HepG2 (cell line): ENCODE measurements at regions not wholly inside any gene's neighbourhood (a gene's known extent, or its start where the extent isn't known, plus 50 kb on each side); places are given as distances from the start of the nearest gene placed in this dataset.
A peak's percentile ranks its signal among the peaks of the same experiment; 100 is the strongest.

Source experiments
- ATF1 ChIP-seq: IDR thresholded peaks from 2 replicates; pipeline ENCODE4 v1.6.1; 2016; ENCODE audit warnings: mild to moderate bottlenecking, control low read depth
- CCDC6 ChIP-seq: sonication (generic); formaldehyde crosslinking; IDR thresholded peaks from 2 replicates; pipeline ENCODE4 v1.8.1; 2022; ENCODE audit warnings: mild to moderate bottlenecking, missing genetic modification reagents, moderate library complexity
- EP300 ChIP-seq, 3 experiments: sonication (generic) in 1 of 3; formaldehyde crosslinking in 1 of 3; IDR thresholded peaks; 2 replicates each; pipeline versions ENCODE4 v1.5.1 to v1.6.1; 2011 to 2020; ENCODE audit warnings: low read depth in 2 of 3, low read length in 2 of 3, borderline replicate concordance in 1 of 3, improper control_type of control experiment in 1 of 3, mild to moderate bottlenecking in 1 of 3, missing genetic modification reagents in 1 of 3, moderate library complexity in 1 of 3
- KAT8 ChIP-seq: IDR thresholded peaks from 2 replicates; pipeline ENCODE4 v1.6.1; 2016; ENCODE audit warnings: missing genetic modification reagents, missing compliant biosample characterization
- PAXIP1 ChIP-seq: sonication (generic); formaldehyde crosslinking; conservative IDR thresholded peaks from 2 replicates; pipeline ENCODE4 v1.4.0; 2020; ENCODE audit warnings: mild to moderate bottlenecking, missing genetic modification reagents, moderate library complexity
- RCOR2 ChIP-seq: IDR thresholded peaks from 2 replicates; pipeline ENCODE4 v1.6.1; 2016; ENCODE audit warnings: missing biosample characterization, missing genetic modification reagents
- SOX13 ChIP-seq, 3 experiments: fragments of 450-650 bp in 1 of 3; sonication (generic) in 1 of 3; formaldehyde crosslinking in 1 of 3; IDR thresholded peaks in 2 of 3; conservative IDR thresholded peaks in 1 of 3; 2 replicates each; pipeline versions ENCODE4 v1.5.0 to v1.6.1; 2016 to 2020; ENCODE audit warnings: antibody characterized with exemption in 1 of 3, mild to moderate bottlenecking in 1 of 3, missing compliant biosample characterization in 1 of 3, missing genetic modification reagents in 1 of 3, moderate library complexity in 1 of 3
- STAG1 ChIP-seq: sonication (generic); formaldehyde crosslinking; IDR thresholded peaks from 2 replicates; pipeline ENCODE4 v1.4.0; 2020; ENCODE audit warnings: missing genetic modification reagents
- TBX3 ChIP-seq: fragments of 450-650 bp; IDR thresholded peaks from 2 replicates; pipeline ENCODE4 v1.6.1; 2017; ENCODE audit warnings: antibody characterized with exemption, mild to moderate bottlenecking, inconsistent platforms, borderline replicate concordance
- ZNF292 ChIP-seq: sonication (generic); formaldehyde crosslinking; IDR thresholded peaks from 2 replicates; pipeline ENCODE4 v1.8.1; 2022; ENCODE audit warnings: mild to moderate bottlenecking, low read depth, missing genetic modification reagents, borderline replicate concordance
- ZNF335 ChIP-seq: sonication (generic); formaldehyde crosslinking; IDR thresholded peaks from 2 replicates; pipeline ENCODE4 v1.4.0; 2020; ENCODE audit warnings: missing genetic modification reagents
- ZNF460 ChIP-seq: sonication (generic); formaldehyde crosslinking; IDR thresholded peaks from 2 replicates; pipeline ENCODE4 v1.5.1; 2020; ENCODE audit warnings: missing genetic modification reagents, mild to moderate bottlenecking, borderline replicate concordance
- ZNF501 ChIP-seq: sonication (generic); formaldehyde crosslinking; IDR thresholded peaks from 2 replicates; pipeline ENCODE4 v1.5.1; 2020; ENCODE audit warnings: mild to moderate bottlenecking, moderate library complexity, missing genetic modification reagents
- ZNF530 ChIP-seq: sonication (generic); formaldehyde crosslinking; IDR thresholded peaks from 2 replicates; pipeline ENCODE4 v1.5.0; 2020; ENCODE audit warnings: low read depth, mild to moderate bottlenecking, missing genetic modification reagents
- ZNF607 ChIP-seq: sonication (generic); formaldehyde crosslinking; IDR thresholded peaks from 2 replicates; pipeline ENCODE4 v1.5.1; 2020; ENCODE audit warnings: missing genetic modification reagents, mild to moderate bottlenecking, borderline replicate concordance

GRCh38 chr12:69070319-69071090 is 137.5 kb upstream of the CPM start (continued):
- TF ChIP-seq EP300 (IDR thresholded peaks at IDR 0.05; ENCODE audit: low read depth in 2 of 2, low read length in 2 of 2) = peak in 1 of 2 experiments; percentile 3; a peak in 1 of 4 replicates
- no peak for TF ChIP-seq EP300 (CRISPR knock-in tag; IDR thresholded peaks at IDR 0.05; ENCODE audit: borderline replicate concordance)
- TF ChIP-seq ZNF292 = no peak
- TF ChIP-seq RCOR2 (CRISPR knock-in tag) = 0 out of 2 replicates have a peak, but pooled peaks have one; percentile 23
- no peak for TF ChIP-seq KAT8
- no peak for TF ChIP-seq ZNF501 (CRISPR knock-in tag)
- no peak for TF ChIP-seq ZNF460 (CRISPR knock-in tag)
- TF ChIP-seq ZNF335 = 0 out of 2 replicates have a peak, but pooled peaks have one; percentile 33
- peak; percentile 94 for TF ChIP-seq STAG1 (CRISPR knock-in tag)
- no peak for TF ChIP-seq SOX13 (IDR thresholded peaks at IDR 0.05)
- TF ChIP-seq SOX13 (CRISPR knock-in tag; conservative IDR thresholded peaks at IDR 0.05 in 1 of 2, IDR thresholded peaks at IDR 0.05 in 1 of 2) = 0 out of 4 replicates have a peak, but pooled peaks of 1 of the 2 experiments have one; percentile 28
- no peak for TF ChIP-seq ZNF530 (CRISPR knock-in tag)
- TF ChIP-seq ZNF607 (CRISPR knock-in tag) = peak; percentile 30; the same call in 1 of the 2 replicates
- TF ChIP-seq ATF1 (CRISPR knock-in tag) = 0 out of 2 replicates have a peak, but pooled peaks have one; percentile 14
- peak; percentile 30; the same call in 1 of the 2 replicates for TF ChIP-seq PAXIP1
- TF ChIP-seq CCDC6 (CRISPR knock-in tag) = no peak
- TF ChIP-seq TBX3 = no peak
